Stomach (tissue), 8 donors: ENCODE measurements at regions not wholly inside any gene's neighbourhood (a gene's known extent, or its start where the extent isn't known, plus 50 kb on each side); places are given as distances from the start of the nearest gene placed in this dataset.

Source experiments
- DNase-seq, 2 donors: peaks; one replicate each; pipeline versions ENCODE4 v3.0.0 to v3.0.0-alpha.2; 2013 to 2019
- H3K27ac ChIP-seq, 5 donors: fragments of 200-600 bp in 4 of 5; sonication (generic) in 4 of 5; one replicate each; pipeline ENCODE4 v1.5.1; 2013 to 2019; ENCODE audit warnings: mild to moderate bottlenecking in 1 of 5, moderate library complexity in 1 of 5
- H3K27me3 ChIP-seq, 3 donors: fragments of 200-600 bp; sonication (generic); one replicate each; pipeline ENCODE4 v1.5.1; 2017 to 2019; ENCODE audit warnings: mixed run types in 1 of 3
- H3K36me3 ChIP-seq, 4 donors: fragments of 200-600 bp; sonication (generic); 1 replicate in 3 of 4; 2 replicates in 1 of 4; pipeline ENCODE4 v1.5.1; 2016 to 2019
- H3K4me1 ChIP-seq, 4 donors: fragments of 200-600 bp; sonication (generic); one replicate each; pipeline ENCODE4 v1.5.1; 2016 to 2019
- H3K4me3 ChIP-seq, 4 donors: fragments of 200-600 bp; sonication (generic) in 3 of 4; one replicate each; pipeline ENCODE4 v1.5.1; 2016 to 2019; ENCODE audit warnings: mild to moderate bottlenecking in 1 of 4
- H3K9me3 ChIP-seq, 4 donors: fragments of 200-600 bp; sonication (generic); one replicate each; pipeline ENCODE4 v1.5.1; 2016 to 2019
- EP300 ChIP-seq: sonication (generic); formaldehyde crosslinking; IDR thresholded peaks from one replicate; pipeline ENCODE4 v1.6.1; 2017; ENCODE audit warnings: antibody characterized with exemption
- POLR2A ChIP-seq, 4 donors: fragments of 450-650 bp; IDR thresholded peaks; one replicate each; pipeline ENCODE4 v1.6.1; 2016; ENCODE audit warnings: antibody characterized with exemption in 4 of 4, control low read depth in 2 of 4, mild to moderate bottlenecking in 1 of 4, moderate library complexity in 1 of 4
- POLR2AphosphoS5 ChIP-seq, 3 donors: sonication (generic); formaldehyde crosslinking; IDR thresholded peaks; one replicate each; pipeline ENCODE4 v1.6.1; 2016; ENCODE audit warnings: antibody characterized with exemption in 3 of 3
- WGBS, 5 donors: extraction: QIAGEN DNeasy Blood & Tissue Kit in 3 of 5; methylation state at CpG; one replicate each; pipeline versions ENCODE4 v1.1.5 to v1.1.7; 2013 to 2018; 5-methylcytosine and 5-hydroxymethylcytosine counted together
- intact Hi-C: fragments of 100-400 bp; cut with DNase I; formaldehyde crosslinking; loops from one replicate; pipeline ENCODE4 v1.15.1; 2023; ENCODE audit warnings: low total_unique reads
- TF ChIP-seq, protein P1 (sequence below), 7 experiments: fragments of 450-650 bp in 4 of 7; fragments of 200-600 bp in 3 of 7; sonication (generic) in 3 of 7; IDR thresholded peaks; one replicate each; pipeline ENCODE4 v1.5.1; 2016 to 2019; ENCODE audit warnings: antibody characterized with exemption in 7 of 7, control low read depth in 2 of 7, mild to moderate bottlenecking in 1 of 7
- donor health status: healthy with polysubstance abuse.
- donor health status: Bipolar disorder and iron deficiency.
- donor health status: healthy.

DNA sequence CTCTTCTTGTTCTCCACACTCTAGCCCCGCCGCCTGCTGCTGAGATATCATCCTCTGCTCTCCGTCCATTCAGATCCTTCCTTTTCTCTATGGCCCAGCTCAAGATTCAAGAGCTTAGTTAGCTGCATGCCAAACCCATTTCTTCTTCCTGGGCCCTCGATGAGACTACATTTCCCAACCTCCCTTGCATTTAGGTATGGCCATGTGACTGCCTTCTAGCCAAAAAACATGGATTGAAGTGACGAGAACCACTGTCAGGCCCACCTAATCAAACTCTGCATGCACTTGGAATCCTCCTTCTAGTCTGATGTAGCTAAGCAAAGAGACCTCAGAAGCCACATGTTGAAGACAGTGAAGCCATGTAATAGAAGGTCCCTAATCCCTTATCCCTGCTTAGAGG is 308.2 kb downstream of the VPS13C start:
- no peak overlapping the region for H3K27ac ChIP-seq
- no peaks in the 10 kb centered on the region for H3K27me3 ChIP-seq
- H3K4me1 ChIP-seq, result peaks cover 0 to 3% (median 0%) of the 10 kb centered on the region in 4 donors
- H3K36me3 ChIP-seq, result no peaks in the 10 kb centered on the region
- H3K4me3 ChIP-seq, result no peak overlapping the region
- no peak for DNase-seq
- TF ChIP-seq POLR2A (IDR thresholded peaks at IDR 0.05) (no peak), EP300 (no peak), POLR2AphosphoS5 (IDR thresholded peaks at IDR 0.05) (no peak)
- TF ChIP-seq, protein P1, sequence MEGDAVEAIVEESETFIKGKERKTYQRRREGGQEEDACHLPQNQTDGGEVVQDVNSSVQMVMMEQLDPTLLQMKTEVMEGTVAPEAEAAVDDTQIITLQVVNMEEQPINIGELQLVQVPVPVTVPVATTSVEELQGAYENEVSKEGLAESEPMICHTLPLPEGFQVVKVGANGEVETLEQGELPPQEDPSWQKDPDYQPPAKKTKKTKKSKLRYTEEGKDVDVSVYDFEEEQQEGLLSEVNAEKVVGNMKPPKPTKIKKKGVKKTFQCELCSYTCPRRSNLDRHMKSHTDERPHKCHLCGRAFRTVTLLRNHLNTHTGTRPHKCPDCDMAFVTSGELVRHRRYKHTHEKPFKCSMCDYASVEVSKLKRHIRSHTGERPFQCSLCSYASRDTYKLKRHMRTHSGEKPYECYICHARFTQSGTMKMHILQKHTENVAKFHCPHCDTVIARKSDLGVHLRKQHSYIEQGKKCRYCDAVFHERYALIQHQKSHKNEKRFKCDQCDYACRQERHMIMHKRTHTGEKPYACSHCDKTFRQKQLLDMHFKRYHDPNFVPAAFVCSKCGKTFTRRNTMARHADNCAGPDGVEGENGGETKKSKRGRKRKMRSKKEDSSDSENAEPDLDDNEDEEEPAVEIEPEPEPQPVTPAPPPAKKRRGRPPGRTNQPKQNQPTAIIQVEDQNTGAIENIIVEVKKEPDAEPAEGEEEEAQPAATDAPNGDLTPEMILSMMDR (IDR thresholded peaks at IDR 0.05), result no peak
- intact Hi-C loops, result no loop called here
- H3K9me3 ChIP-seq, result no peaks in the 10 kb centered on the region
- 79 to 88% (median 83%) methylated on average over 5 of the region's 5 CpGs for whole genome bisulfite sequencing, 5 donors

DNA sequence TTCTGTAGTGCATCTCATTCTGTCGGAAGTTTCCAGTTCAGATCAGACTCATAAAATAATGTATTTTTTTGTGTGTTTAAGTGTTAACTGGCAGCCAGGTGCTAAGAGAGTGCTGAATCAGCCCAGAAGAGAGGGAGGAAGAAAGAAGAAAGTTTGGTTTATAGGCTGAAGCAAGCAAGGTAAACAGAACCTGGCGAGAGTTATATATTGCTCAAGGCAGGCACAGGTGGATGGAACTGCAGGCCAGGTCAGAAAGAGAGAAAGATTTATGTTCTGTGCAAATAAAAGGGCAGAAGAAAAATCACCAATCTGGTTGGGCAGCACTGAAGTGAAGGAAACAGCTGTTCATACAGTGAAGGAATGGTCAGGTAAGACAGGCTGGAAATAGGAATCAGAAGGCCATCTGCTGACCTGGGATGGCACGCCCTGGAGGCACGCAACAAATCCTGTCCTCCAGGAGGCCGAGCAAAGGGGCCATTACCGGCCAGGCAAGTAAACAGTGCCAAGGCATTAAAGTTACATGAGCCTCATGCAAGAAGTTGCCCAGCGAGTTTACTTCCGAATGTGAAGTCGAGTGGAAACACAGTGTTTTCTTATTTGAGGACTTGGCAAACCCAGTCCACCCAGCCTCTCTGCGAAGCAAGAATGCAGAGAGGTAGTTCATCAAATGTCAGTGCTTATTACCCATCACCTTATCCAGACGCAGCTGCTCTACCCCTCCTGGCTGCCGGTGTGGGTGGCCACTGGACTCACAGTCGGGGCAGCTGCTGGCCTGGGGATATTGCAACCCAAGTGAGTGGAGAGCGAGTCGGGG is 309.8 kb downstream of the VPS13C start:
- H3K4me1 ChIP-seq, result peaks cover 0 to 3% (median 0%) of the 10 kb centered on the region in 4 donors
- H3K27me3 ChIP-seq, result no peaks in the 10 kb centered on the region
- H3K9me3 ChIP-seq, result no peaks in the 10 kb centered on the region
- no peaks in the 10 kb centered on the region for H3K36me3 ChIP-seq
- no peak overlapping the region for H3K27ac ChIP-seq
- DNase-seq, result peak; percentile 37 to 50
- WGBS, 5 donors, result 50 to 71% (median 63%) methylated on average over 15 of the region's 15 CpGs
- TF ChIP-seq POLR2AphosphoS5 (IDR thresholded peaks at IDR 0.05) (no peak), POLR2A (IDR thresholded peaks at IDR 0.05) (no peak), EP300 (no peak)
- TF ChIP-seq, protein P1 (IDR thresholded peaks at IDR 0.05), result no peak
- no peak overlapping the region for H3K4me3 ChIP-seq
- intact Hi-C loops, result no loop called here

DNA sequence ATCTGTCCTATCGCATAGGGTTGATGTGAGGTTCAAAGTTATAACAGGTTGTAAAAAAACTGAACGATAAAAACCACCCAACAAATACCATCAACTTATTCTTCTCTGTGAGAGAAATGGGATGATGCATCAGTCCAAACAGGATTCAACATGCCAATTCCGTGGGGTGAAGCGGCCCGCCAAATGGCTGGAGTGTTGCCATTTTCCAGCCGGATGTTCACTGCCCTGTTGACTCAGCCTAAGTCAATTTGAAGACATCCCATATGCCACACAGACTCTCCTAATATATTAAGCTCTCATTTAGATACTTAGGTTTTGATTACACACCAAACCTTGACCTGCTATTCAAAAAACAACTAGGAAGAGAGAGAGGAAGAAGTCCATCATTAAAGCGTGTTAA is 311.1 kb downstream of the VPS13C start:
- 84 to 91% (median 90%) methylated on average over 7 of the region's 7 CpGs for WGBS, 5 donors
- intact Hi-C loops, result no loop called here
- no peak for DNase-seq
- Histone ChIP-seq H3K27me3 (no peaks in the 10 kb centered on the region), H3K27ac (no peak overlapping the region), H3K4me1 (peaks cover 0 to 3% (median 0%) of the 10 kb centered on the region in 4 donors), H3K9me3 (no peaks in the 10 kb centered on the region), H3K4me3 (no peak overlapping the region), H3K36me3 (no peaks in the 10 kb centered on the region)
- no peak for TF ChIP-seq POLR2A (IDR thresholded peaks at IDR 0.05)
- no peak for TF ChIP-seq POLR2AphosphoS5 (IDR thresholded peaks at IDR 0.05)
- no peak for TF ChIP-seq EP300
- TF ChIP-seq, protein P1 (IDR thresholded peaks at IDR 0.05), result no peak

- WGBS, 5 donors, result 90 to 98% (median 96%) methylated on average over 2 of the region's 2 CpGs
- H3K4me3 ChIP-seq, result no peak overlapping the region
- H3K27me3 ChIP-seq, result no peaks in the 10 kb centered on the region
- peaks cover 0 to 3% (median 0%) of the 10 kb centered on the region in 4 donors for H3K4me1 ChIP-seq
- intact Hi-C loops, result no loop called here
- H3K36me3 ChIP-seq, result no peaks in the 10 kb centered on the region
- H3K27ac ChIP-seq, result no peak overlapping the region
- DNase-seq, result no peak
- TF ChIP-seq, protein P1 (IDR thresholded peaks at IDR 0.05), result no peak
- TF ChIP-seq EP300, result no peak
- TF ChIP-seq POLR2A (IDR thresholded peaks at IDR 0.05), result no peak
- TF ChIP-seq POLR2AphosphoS5 (IDR thresholded peaks at IDR 0.05), result no peak
- no peaks in the 10 kb centered on the region for H3K9me3 ChIP-seq
Measured at GRCh38 chr15:61748529-61748928, 311.7 kb downstream of the VPS13C start.
